Cardiac muscle cell (in vitro differentiated cells and primary cell): ENCODE measurements at regions not wholly inside any gene's neighbourhood (a gene's known extent, or its start where the extent isn't known, plus 50 kb on each side); places are given as distances from the start of the nearest gene placed in this dataset.
"Not testable (repeated sequence)": the region's sequence is repeated elsewhere in the genome, so short reads cannot be mapped to it uniquely, and the experiment has no call there.

Source experiments
- DNase-seq, 2 donors: peaks; one replicate each; pipeline versions ENCODE4 v3.0.0 to v3.0.0-alpha.2; 2010 to 2017; ENCODE audit warnings: low read depth in 1 of 2, low spot score in 1 of 2
- H3K27ac ChIP-seq: fragments of 200-600 bp; sonication (generic); 2 replicates; pipeline ENCODE4 v1.5.1; 2016
- H3K27me3 ChIP-seq: fragments of 200-600 bp; sonication (generic); 2 replicates; pipeline ENCODE4 v1.6.0; 2016; ENCODE audit warnings: control low read depth
- H3K36me3 ChIP-seq: fragments of 200-600 bp; sonication (generic); 2 replicates; pipeline ENCODE4 v1.5.1; 2016; ENCODE audit warnings: control low read depth
- H3K4me1 ChIP-seq: fragments of 200-600 bp; sonication (generic); 2 replicates; pipeline ENCODE4 v1.8.1; 2017; ENCODE audit warnings: low read depth, mild to moderate bottlenecking, mixed run types
- H3K4me3 ChIP-seq: fragments of 200-600 bp; sonication (generic); 2 replicates; pipeline ENCODE4 v1.5.1; 2016; ENCODE audit warnings: mild to moderate bottlenecking
- H3K9me3 ChIP-seq: fragments of 200-600 bp; sonication (generic); 2 replicates; pipeline ENCODE4 v1.5.1; 2017; ENCODE audit warnings: low read depth, mild to moderate bottlenecking, control low read depth
- CTCF ChIP-seq: IDR thresholded peaks from 2 replicates; pipeline ENCODE4 v1.5.1; 2012; ENCODE audit warnings: low read depth, mild to moderate bottlenecking, low read length

- Histone ChIP-seq H3K4me3 (no peak overlapping the region), H3K4me1 (no peaks in the 10 kb centered on the region), H3K36me3 (no peaks in the 10 kb centered on the region), H3K27me3 (no peaks in the 10 kb centered on the region), H3K9me3 (no peaks in the 10 kb centered on the region), H3K27ac (no peak overlapping the region)
- TF ChIP-seq CTCF: no peak
- no peak for DNase-seq
These were observed 78.0 kb upstream of the ATP5PO start for GRCh38 chr21:33993286-33994231.

- not testable (repeated sequence) for H3K4me1 ChIP-seq, H3K9me3 ChIP-seq, H3K27ac ChIP-seq, H3K27me3 ChIP-seq, H3K36me3 ChIP-seq, H3K4me3 ChIP-seq, DNase-seq
These were observed 76.8 kb upstream of the ATP5PO start for GRCh38 chr21:33992412-33992811.

GRCh38 chr21:33991133-33991532 lies 75.5 kb upstream of the ATP5PO start:
- Histone ChIP-seq H3K27me3 (no peaks in the 10 kb centered on the region), H3K4me3 (no peak overlapping the region), H3K27ac (no peak overlapping the region), H3K9me3 (no peaks in the 10 kb centered on the region), H3K4me1 (no peaks in the 10 kb centered on the region), H3K36me3 (no peaks in the 10 kb centered on the region)
- no peak for TF ChIP-seq CTCF
- DNase-seq: no peak

GRCh38 chr21:33989440-33989839 lies 73.8 kb upstream of the ATP5PO start:
- Histone ChIP-seq H3K27me3 (no peaks in the 10 kb centered on the region), H3K27ac (no peak overlapping the region), H3K36me3 (no peaks in the 10 kb centered on the region), H3K9me3 (no peaks in the 10 kb centered on the region), H3K4me3 (no peak overlapping the region), H3K4me1 (no peaks in the 10 kb centered on the region)
- no peak for TF ChIP-seq CTCF
- DNase-seq: no peak

- no peak overlapping the region for H3K27ac ChIP-seq
- no peaks in the 10 kb centered on the region for H3K27me3 ChIP-seq
- no peak overlapping the region for H3K4me3 ChIP-seq
- no peak for TF ChIP-seq CTCF
- no peaks in the 10 kb centered on the region for H3K4me1 ChIP-seq
- no peaks in the 10 kb centered on the region for H3K9me3 ChIP-seq
- H3K36me3 ChIP-seq: no peaks in the 10 kb centered on the region
- no peak for DNase-seq
These were observed 72.8 kb upstream of the ATP5PO start for GRCh38 chr21:33988237-33989017.

- no peak for DNase-seq
- no peak for TF ChIP-seq CTCF
- Histone ChIP-seq H3K4me3 (no peak overlapping the region), H3K4me1 (no peaks in the 10 kb centered on the region), H3K27ac (no peak overlapping the region), H3K9me3 (no peaks in the 10 kb centered on the region), H3K27me3 (no peaks in the 10 kb centered on the region), H3K36me3 (no peaks in the 10 kb centered on the region)
These were observed 71.9 kb upstream of the ATP5PO start for GRCh38 chr21:33987461-33987860.
